Hematopoietic multipotent progenitor cell (in vitro differentiated cells): ENCODE measurements at regions not wholly inside any gene's neighbourhood (a gene's known extent, or its start where the extent isn't known, plus 50 kb on each side); places are given as distances from the start of the nearest gene placed in this dataset. TPM values are rescaled to one million over a fixed set of nuclear protein-coding genes. Genes with fewer than 3 reads are reported as not detected.

Source experiments
- DNase-seq, 3 donors: peaks; one replicate each; pipeline ENCODE4 v3.0.0-alpha.2; 2011 to 2015; ENCODE audit warnings: low read depth in 2 of 3, low spot score in 2 of 3
- small RNA-seq: library from RNA; depleted of rRNA; stranded (forward); fragments of <200 nt; gene quantifications from one replicate; pipeline ENCODE3, GENCODE V24; 2012

DNA sequence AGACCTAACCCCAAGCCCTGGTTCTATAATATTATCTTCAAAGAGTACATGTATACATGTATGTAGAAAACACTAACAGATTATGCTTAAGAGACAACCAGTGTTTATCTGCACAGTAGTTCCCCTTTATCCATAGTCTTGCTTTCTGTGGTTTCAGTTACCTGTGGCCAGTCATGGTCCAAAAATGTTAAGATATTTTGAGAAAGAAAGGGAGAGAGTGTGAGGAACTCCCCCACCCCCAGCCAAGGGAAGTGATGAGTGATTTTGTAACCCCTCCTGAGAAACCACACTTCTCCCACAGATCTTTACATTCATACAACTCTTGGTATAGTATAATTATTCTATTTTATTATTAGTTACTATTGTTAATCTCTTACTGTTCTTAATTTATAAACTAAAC lies 77.3 kb upstream of the CNTN1 start:
- DNase-seq, result peak in 1 of 3 donors; percentile 3

- no peak for DNase-seq
These were observed 76.6 kb upstream of the CNTN1 start for GRCh38 chr12:40615590-40615989.

DNA sequence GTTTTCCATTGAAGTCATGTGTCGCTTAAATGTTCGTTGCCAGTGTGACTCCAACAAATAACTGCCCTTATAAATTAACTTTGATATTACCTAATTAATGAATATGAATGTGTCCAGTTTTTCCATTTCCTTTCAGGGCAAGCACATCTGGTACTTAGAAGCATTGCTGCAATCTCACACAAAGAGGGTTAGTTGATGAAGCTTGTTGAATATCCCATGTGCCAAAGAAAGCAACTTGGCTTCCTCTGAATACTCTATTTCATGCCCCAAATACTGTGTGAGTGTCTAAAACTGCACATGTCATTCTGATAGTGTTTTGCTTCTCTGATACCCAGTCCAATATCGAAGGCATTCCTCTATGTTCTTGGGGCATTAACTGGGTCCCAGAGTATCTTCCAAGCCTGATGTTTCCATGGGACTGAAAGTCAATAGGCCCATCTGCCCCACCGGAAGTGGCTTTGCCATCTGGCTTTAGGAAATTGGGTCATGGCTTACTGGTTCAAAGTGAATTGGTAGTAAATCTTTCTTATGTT lies 75.8 kb upstream of the CNTN1 start:
- no peak for DNase-seq

- DNase-seq, result no peak
These were observed 73.6 kb upstream of the CNTN1 start for GRCh38 chr12:40618636-40619035.

GRCh38 chr12:40620564-40621019 lies 71.6 kb upstream of the CNTN1 start:
- no peak for DNase-seq

DNA sequence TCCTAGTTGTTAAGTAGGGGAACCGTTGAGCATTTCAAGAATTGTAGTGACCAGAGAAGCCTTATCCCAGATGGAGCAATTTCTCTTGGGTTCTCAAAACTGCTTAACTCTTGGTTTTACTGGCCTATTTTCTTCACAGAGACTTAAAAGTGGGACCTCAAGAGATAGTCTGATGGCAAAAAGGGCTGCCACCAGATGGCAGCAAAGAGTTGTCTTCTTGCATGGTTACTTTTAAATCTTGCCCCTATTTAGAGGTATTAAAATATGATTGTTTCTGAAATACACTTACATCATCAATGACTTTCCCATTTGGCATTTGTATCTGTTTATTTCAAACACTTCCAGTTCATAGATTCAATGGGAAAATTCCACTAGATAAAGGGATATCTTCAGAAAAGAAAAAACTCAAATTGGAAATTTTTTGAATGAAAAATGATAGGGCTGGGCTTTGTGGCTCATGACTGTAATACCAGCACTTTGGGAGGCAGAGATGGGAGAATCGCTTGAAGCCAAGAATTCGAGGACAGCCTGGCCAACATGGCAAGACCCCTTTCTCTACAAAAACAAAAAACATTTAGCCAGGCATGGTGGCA lies 69.9 kb upstream of the CNTN1 start:
- peak in 2 of 3 donors; percentile 37 to 74 for DNase-seq

DNA sequence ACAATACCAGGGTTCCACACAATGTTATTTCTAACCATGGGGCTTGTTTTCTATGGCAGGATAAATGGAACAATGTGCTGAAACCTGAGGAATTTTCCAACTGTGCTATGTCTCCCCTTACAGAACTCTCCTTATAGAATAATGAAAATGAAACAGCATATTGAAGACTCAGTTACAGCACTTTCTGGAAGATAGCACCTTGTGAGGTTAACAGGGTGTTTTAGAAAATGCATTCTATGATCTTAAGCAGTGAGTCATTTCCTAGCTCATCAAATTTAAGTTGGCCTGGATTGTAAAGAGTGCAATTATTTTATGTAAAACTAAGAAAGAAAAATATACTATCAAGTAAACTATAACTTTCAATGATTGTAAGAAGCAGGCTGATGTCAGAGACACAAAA lies 60.1 kb upstream of the CNTN1 start:
- DNase-seq, result no peak

- DNase-seq, result no peak
These were observed 59.3 kb upstream of the CNTN1 start for GRCh38 chr12:40632933-40633332.

DNA sequence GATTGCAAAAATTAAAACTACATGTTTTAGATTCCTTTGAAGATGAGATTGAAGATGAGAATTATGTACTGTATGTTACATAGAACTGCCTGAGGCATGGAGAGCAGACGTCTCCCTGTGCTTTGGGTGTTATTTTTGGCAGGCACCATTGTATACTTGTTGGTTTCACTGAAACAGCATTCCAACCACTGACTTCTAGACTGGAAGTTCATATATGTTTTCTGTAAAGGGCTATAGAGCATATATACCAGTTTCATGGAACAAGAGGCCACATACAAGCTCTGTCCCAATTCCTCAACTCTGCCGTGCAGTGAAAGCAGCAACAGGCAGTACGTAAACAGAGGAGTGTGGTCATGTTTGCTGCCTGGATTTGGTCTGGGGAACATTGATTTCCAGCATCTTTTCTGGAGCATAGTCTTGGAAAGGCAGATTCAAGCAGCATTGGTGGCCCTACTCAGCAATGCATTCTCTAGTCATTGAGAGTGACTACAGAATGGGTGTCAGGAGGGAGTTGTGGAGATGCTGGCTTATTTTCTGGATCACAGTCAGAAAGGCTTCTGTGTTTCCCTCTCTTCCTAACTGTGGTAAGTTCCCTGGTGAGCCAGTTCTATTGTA lies 57.6 kb upstream of the CNTN1 start:
- no peak for DNase-seq

- DNase-seq, result no peak
These were observed 57.0 kb upstream of the CNTN1 start for GRCh38 chr12:40635141-40635731.

Small RNA genes lying in the stretch of these regions (small RNA-seq; reads per million reads assigned to genes)
- not detected for gene RNU6-713P
